GM18502 (cell line): ENCODE measurements at regions not wholly inside any gene's neighbourhood (a gene's known extent, or its start where the extent isn't known, plus 50 kb on each side); places are given as distances from the start of the nearest gene placed in this dataset.

ENCODE experiments used
- ATAC-seq: cut with Tn5 transposase; IDR thresholded peaks from one replicate; pipeline ENCODE4 v1.9.1; 2021; ENCODE audit warnings: mild to moderate bottlenecking; ENCODE audit not compliant: unreplicated experiment, poor library complexity

DNA sequence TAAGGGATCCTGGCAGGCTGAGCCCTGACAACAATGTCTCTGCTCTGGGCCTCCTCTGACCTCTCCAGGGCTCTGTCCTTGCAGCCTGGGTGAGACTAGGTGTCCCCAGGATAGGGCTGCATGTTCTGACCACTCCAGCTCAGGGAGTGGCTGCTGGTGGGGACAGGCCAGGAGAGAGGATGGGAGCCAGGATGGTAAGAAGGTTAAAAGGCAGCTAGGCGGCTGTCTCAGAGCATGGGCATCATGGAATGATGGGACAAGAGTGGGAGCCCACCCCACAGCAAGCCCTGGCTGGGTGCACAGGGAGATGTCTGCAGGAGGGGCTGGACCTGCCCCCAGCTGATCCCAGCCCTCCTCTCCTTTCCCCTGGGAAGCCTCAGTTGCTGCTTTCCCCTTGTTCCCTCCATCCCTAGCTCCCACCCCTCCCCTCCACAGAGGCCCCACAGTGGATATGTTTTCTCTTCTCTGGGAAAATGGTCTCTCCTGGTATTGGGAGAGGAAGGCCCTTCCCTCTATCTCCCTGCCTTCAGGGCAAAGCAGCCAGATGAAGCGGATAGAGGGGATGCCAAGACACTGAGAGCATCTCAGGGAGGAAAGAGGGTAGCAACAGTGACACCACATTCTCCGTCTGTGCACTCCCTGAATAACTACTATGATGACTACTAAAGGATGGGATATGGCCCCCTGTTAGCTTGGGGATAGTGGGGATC lies 334.3 kb downstream of the DYSF start:
- no peak for ATAC-seq

DNA sequence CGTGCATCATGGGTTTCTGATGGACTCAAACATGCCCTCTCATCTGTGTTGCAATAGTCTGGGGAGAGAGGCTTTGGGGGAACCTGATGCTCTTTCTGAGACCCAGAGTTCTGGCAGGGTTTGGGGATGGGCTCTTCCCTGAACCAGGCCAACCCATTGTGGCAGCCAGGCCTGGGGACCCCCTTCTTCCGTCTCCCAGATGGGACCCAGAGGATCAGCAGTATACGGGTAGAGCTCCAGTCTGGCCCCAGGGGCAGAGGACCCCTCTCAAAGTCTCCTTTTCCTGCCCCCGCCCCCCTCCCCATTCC lies 333.7 kb downstream of the DYSF start:
- no peak for ATAC-seq

GRCh38 chr2:71786291-71787107 lies 333.1 kb downstream of the DYSF start:
- ATAC-seq: no peak

GRCh38 chr2:71785516-71785981 lies 332.2 kb downstream of the DYSF start:
- ATAC-seq: no peak

GRCh38 chr2:71784734-71785511 lies 331.6 kb downstream of the DYSF start:
- no peak for ATAC-seq

DNA sequence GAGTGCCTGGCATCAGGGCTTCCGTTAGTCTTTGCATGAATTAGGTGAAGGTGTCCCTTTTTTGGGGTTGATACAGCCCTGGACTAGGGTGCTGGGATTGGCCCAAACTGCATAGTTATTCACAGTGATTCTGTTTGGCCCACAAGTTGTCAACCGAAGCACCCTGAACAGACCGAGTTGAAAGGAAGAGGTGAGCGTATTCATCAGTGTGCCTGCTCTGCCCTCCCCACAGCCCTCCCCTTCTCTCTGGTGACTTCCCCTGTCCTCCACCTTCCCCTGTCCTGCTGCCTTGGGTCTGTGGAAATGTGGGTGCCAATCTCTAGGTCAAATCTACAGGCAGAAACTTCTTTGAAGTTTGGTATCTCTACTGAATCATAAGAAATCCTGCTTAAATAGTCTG lies 330.5 kb downstream of the DYSF start:
- ATAC-seq: no peak

DNA sequence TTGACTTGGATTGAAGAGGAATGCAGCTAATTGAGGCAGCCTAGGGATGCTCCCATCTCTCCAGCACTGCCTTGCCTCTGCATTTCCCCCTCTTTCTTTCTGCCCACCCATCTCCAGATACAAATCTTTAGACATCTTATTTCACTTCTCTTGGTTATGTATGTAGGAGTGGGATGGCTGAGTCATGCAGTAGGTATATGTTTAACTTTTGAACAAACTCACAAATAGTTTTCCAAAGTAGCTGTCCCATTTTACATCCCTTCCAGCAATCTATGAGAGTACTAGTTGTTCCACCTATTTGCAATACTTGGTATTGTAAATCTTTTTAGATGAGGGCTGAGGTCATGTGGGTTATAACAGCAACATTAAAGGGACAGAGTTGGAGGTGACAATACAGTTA lies 329.9 kb downstream of the DYSF start:
- no peak for ATAC-seq

DNA sequence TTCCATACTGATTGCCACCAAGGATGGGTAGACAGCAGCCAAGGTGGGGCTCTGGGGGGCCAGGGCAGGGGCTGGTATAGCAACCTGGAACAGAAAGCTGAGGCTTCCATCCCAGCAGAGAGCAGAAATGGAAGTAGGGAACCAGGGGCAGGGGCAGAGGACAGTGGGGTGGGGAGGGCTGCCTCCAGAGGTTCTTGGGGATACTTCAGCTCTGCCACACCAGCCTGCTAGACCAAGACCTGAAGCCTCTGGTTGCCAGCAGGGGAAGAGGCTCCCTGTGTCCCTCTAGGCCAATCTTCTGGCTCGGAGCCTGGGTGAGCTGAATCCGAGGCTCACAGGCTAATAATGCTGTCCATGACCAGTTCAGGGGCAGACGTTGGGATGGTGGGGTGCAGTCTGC lies 329.0 kb downstream of the DYSF start:
- ATAC-seq: no peak

GRCh38 chr2:71781695-71782228 lies 328.4 kb downstream of the DYSF start:
- ATAC-seq: no peak

- no peak for ATAC-seq
Observed at GRCh38 chr2:71780162-71780561, 326.8 kb downstream of the DYSF start.

DNA sequence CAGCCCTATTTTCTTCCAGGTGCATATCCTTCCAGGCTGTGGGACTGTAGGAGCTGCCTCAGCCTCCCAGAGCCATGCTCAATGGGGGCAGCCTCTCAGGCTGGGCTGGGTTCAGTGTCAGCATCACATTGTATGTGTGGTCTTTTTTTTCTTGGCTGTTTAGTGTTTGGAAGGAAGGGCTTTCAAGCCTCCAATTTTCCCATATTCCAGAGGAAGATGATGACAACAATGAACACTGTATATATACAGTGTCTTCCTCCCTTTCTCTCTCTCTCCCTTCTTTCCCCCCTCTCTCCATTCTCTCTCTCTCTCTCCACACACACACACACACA lies 326.4 kb downstream of the DYSF start:
- no peak for ATAC-seq

DNA sequence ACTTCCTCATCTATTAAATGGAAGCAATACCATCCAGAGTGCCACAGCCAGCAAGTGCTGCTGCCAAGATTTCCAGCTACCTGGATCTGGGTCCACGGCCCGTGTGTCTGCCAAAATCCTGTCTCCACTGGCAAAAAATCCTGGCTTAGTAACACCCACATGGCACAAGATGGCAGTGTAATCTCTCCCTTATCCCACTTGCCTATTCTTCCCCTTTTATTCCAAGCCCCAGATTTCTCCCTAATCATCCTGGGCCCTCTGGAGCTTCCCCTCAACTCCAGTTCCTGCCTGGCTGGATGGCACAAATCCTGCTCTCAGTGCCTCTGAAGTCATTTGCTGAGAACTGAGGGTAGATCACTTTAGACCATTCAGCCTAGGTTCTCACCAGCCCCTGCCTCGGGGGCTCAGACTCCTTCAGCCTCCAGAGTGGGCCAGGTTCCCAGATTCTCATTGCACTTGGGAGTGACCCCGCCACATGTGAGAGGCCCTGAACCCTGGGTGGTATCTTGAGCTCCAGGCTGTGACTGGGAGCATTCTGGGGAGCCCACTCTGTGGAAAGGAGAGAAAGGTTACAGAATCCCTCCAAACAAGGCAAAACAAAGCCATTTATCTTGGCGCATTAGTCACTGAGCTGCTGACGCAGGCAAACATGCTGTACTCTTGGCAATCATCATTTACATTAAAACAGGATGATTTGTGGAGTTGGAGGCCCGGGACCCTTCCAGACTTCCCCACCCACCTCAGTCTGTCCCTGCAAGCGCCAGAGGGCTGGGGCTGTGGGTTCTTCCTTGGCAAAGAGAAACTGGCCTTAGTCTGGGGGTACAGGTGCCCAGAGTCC lies 325.8 kb downstream of the DYSF start:
- no peak for ATAC-seq

GRCh38 chr2:71778514-71778913 lies 325.2 kb downstream of the DYSF start:
- ATAC-seq: no peak

DNA sequence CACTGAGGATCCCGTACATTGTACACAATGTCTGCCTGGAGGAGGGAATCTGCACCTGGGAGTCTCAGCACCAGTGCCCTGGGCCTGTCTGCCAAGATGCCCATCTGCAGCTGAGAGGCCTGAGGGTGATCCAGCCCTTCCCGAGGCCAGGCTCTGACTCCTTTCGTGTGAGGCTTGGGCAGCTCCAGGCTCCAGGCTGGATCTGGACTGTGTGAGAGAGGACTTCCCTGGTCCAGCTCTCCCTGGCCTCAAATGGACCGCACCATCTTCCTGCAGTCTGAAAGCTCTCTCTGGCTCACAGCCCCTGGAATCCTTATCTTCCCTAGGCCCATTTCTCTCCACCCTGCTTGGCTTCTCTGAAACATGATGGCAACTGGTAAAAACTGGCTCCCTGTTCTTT lies 324.6 kb downstream of the DYSF start:
- no peak for ATAC-seq

DNA sequence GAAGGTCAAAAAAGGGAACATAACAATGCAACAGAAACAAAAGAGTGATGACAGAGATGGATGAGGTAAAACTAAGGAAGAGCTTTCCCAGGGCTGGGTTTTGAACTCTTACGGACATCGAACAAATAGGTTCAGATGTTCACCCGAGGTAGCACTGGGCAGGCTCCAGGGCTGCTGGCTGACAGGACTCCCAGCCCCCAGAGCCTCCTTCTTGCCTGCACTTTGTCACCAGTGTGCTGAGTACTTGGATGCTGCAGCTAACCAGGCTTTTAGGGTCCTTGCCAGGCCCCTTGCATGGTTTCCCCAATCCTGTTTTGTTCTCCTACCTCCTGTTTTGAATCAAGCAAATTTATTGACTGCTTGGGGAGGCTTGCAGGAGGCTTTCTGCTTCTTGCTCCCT lies 322.9 kb downstream of the DYSF start:
- no peak for ATAC-seq

DNA sequence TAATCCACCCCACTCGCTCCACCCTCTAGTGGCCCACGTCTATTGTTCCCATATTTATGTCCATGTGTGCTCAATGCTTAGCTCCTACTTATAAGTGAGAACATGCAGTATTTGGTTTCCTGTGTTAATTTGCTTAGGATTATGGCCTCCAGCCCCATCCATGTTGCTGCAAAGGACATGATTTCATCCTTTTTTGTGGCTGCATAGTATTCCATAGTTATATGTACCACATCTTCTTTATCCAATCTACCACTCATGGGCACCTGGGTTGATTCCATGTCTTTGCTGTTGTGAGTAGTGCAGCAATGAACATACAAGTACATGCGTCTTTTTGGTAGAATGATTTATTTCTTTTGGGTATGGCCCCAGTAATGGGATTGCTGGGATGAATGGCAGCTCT lies 319.9 kb downstream of the DYSF start:
- ATAC-seq: no peak

- ATAC-seq: no peak
Observed at GRCh38 chr2:71772510-71773172, 319.3 kb downstream of the DYSF start.

DNA sequence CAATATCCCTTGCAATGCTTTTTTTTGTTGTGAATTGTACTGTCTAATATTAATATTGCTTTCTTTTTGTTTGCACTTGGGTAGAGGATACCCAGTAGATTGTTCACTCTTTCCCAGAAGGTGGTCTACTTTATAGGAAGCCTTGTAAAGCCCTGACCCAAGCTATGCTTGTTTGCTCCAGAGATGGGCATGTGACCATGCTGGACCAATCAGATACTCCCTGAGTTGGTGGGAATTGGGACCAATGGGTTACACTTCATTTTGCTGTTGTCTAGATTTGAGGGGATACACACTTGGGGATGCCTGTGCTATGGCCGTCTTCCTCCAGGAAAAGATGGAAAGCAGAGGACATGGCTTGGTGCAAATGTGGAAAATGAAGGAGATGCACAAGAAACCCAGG lies 314.3 kb downstream of the DYSF start:
- no peak for ATAC-seq

DNA sequence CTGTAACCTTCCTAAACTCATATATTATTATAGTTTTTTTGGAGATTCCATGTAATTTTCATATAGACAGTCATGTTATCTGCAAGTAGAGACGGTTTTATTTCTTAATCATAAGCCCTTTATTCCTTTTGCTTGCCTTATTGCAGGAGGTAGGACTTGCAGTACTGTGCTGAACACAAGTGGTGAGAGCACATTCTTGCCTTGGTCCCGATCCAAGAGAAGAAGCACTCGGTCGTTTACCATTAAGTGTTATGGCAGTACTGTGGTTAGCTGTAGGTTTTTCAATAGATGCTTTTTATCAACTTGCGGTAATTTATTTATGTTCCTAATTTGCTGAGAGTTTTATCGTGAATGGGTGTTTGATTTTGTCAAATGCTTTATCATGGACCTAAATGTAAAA lies 305.7 kb downstream of the DYSF start:
- no peak for ATAC-seq

GRCh38 chr2:71757351-71757750 lies 304.0 kb downstream of the DYSF start:
- ATAC-seq: no peak
